D721Med (cell line): ENCODE measurements at regions not wholly inside any gene's neighbourhood (a gene's known extent, or its start where the extent isn't known, plus 50 kb on each side); places are given as distances from the start of the nearest gene placed in this dataset.

Experiments used
- DNase-seq: peaks from one replicate; pipeline ENCODE4 v3.0.0; 2011; ENCODE audit warnings: low spot score; ENCODE audit not compliant: insufficient read length
- FAIRE-seq: peaks from 2 replicates; lab custom pipeline; 2011; peaks lifted over from hg19 to GRCh38; lab: Jason Lieb, UNC
- TF ChIP-seq, protein P1 (sequence below): IDR thresholded peaks from 2 replicates; pipeline ENCODE4 v1.5.1; 2012; ENCODE audit warnings: mild to moderate bottlenecking, control low read depth; ENCODE audit not compliant: insufficient read depth; ENCODE audit errors: missing control alignments

DNA sequence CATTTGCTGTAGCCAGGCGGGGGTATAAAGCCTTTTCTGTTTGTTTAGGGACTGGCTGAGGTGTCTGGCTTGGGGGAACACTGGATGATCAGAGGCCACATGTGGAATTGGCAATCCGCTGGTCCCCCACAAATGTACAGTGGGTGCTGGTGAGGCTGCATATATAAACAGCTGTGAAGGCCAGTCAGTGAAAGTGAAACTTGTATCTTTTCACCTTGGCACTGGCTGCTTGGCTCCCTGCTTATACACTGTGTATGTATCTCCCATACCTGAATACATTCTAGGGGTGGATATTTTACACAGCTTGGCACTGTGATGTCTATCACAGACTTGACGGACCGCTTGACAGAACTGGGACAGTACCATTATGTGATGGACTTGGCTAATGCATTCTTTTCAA is 246.8 kb upstream of the AVPR1A start:
- FAIRE-seq (no peak), DNase-seq (no peak)
- TF ChIP-seq, protein P1, sequence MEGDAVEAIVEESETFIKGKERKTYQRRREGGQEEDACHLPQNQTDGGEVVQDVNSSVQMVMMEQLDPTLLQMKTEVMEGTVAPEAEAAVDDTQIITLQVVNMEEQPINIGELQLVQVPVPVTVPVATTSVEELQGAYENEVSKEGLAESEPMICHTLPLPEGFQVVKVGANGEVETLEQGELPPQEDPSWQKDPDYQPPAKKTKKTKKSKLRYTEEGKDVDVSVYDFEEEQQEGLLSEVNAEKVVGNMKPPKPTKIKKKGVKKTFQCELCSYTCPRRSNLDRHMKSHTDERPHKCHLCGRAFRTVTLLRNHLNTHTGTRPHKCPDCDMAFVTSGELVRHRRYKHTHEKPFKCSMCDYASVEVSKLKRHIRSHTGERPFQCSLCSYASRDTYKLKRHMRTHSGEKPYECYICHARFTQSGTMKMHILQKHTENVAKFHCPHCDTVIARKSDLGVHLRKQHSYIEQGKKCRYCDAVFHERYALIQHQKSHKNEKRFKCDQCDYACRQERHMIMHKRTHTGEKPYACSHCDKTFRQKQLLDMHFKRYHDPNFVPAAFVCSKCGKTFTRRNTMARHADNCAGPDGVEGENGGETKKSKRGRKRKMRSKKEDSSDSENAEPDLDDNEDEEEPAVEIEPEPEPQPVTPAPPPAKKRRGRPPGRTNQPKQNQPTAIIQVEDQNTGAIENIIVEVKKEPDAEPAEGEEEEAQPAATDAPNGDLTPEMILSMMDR: no peak

DNA sequence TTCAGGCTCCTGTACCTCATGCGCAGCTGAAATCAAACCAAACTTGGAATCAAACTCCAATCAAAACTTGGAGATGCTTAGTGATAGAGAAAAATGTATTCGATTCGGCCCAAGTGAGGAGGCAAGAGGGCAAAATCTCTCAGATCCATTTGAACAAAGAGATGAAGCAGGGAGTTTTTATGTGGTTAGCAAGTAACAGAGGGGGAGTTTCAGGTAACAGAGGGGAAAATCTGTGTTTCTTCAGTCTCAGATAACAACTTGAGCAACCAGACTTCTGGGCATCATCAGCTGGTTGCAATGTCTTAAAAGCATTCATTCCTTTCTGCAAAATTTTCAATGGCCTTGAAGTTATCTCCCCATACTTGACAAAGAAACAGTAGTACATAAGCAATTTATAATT is 245.1 kb upstream of the AVPR1A start:
- TF ChIP-seq, protein P1: no peak
- FAIRE-seq: no peak
- no peak for DNase-seq

DNA sequence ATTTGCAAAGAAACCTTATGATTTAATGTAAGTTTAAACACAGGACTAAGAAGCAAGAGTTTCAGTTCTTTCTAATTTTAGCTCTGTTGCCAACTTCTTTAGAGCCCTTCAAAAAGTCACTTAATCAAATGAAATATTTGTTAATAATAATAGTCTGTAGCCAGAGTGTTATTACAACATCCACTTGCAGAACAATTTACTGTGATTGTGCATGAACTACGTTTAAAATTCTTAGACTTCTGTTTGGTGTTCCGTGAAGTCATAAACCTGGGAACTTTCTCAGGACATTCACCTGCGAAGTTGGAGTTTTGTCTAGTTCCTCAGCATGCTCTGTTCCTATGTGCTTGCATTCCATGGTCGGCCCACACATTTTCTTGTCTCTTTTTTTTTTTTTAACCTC is 244.0 kb upstream of the AVPR1A start:
- FAIRE-seq (no peak), DNase-seq (no peak)
- TF ChIP-seq, protein P1: no peak

DNA sequence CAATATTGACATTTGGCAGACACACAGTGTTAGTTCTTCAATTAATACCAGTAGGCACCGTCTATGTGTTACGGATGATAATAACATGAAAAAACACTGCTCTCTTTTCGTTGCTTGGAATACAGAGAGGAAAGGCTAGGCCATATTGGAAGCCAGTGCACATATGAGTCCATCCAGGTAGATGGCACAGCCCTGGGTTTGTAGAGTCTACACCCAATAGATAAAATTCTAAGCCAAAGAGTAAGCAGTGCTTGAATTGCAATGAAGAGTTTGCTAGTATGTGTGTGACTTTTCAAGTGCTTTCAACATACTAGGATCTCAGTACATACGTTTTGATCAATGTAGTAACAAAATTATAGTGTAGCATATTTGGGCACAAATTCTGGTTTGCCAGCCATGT is 243.3 kb upstream of the AVPR1A start:
- no peak for FAIRE-seq
- no peak for DNase-seq
- TF ChIP-seq, protein P1: no peak

DNA sequence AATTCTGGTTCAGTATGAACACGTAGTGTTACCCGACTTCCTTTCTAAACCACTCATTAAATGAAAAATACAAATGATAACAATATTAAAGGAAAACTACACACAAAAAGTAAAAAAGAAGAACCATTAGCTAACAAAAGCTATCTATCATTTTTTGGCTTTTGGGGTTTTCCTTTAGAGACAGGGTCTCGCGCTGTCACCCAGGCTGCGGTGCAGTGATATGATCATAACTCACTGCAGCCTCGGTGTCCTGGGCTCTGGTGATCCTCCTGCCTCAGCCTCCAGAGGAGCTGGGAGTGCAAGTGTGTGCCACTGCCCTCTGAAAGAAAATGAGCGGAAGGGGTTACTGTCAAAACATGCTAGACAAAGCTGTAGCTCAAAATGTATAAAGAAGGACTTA is 238.2 kb upstream of the AVPR1A start:
- no peak for DNase-seq
- no peak for FAIRE-seq
- TF ChIP-seq, protein P1: no peak

DNA sequence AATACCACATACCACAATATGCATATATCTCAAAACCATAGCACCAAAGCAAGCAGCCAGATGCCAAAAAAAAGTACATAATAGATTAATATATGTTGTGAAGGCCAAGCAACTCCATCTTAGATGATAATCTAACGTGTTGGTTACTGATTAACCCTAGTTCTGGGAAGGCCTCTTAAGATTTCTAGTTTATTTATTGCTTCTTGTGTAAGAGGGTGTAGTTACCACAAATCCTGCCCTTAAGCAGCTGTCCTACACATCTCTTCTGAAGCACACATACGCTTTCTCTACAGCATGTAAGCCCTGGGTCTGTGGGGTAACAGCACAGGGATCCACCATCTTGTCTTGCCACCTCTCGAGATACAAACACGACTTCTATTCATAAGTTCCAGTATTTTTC is 236.8 kb upstream of the AVPR1A start:
- FAIRE-seq (no peak), DNase-seq (no peak)
- TF ChIP-seq, protein P1: no peak

DNA sequence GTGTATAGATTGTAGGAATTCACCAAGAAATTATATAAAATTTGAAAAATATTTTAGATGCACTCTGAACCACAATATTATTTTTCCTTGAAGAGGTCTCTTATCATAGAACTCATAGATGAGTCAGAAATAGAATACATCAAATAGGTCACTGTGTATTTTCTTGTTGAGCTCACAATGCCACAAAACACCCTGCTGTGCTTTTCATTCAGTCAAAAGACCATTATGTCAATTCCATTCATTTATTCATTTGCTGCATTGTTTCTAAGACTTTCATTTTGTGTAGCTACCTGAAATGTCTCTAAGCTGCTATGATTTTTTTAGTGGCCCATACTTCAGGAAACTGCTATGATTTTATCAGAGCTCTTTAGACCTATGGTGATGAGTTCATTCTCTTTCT is 231.9 kb upstream of the AVPR1A start:
- TF ChIP-seq, protein P1: no peak
- DNase-seq (no peak), FAIRE-seq (no peak)
